ENCODE measurements at regions not wholly inside any gene's neighbourhood (a gene's known extent, or its start where the extent isn't known, plus 50 kb on each side); places are given as distances from the start of the nearest gene placed in this dataset.

- no peak for DNase-seq
These were observed 181.8 kb downstream of the TBXT start for GRCh38 chr6:165985806-165986299.

GRCh38 chr6:165985281-165985805, 182.3 kb downstream of the TBXT start:
- no peak for DNase-seq

GRCh38 chr6:165984729-165985275, 182.8 kb downstream of the TBXT start:
- no peak for DNase-seq

GRCh38 chr6:165983112-165984072, 184.3 kb downstream of the TBXT start:
- no peak for DNase-seq

DNA sequence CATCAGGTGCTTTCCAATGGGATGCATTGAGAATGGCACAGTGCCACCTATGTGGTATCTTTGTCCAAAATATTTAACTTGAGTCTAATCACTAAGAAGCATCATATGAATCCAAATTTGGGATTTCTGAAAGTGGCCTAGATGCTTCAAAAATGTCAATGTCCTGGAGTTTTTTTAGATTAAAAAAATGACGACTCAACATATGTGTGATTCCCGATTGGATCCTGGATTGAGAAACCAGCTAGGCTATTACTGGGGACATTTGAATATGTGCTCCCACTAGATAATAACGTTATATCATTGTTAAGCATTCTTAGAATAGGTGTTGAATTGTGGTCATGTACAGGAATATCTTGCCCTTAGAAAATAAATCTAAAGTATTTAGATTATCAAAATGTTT, 189.2 kb downstream of the TBXT start:
- DNase-seq, result no peak

- DNase-seq, result no peak
These were observed 191.0 kb downstream of the TBXT start for GRCh38 chr6:165976684-165977083.

DNA sequence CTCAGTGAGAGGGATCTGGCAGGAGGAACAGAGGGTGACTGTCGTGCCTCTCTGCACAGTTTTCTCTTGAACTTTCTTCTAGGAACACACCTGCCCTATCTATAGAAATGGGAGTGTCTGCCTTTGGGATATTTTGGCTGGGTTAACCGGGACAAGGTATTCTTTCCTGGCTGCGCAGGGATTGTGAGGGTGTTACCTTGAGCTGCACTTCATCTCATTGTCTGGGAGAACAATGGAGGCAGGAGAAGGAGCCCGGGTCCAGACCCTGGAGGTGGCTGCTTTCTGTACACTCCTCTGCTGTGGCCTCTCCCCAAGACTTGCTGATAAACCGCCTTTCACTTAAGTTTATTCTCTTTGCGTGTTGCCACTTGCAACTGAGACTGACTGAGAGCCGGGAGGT, 192.8 kb downstream of the TBXT start:
- DNase-seq, result no peak

DNA sequence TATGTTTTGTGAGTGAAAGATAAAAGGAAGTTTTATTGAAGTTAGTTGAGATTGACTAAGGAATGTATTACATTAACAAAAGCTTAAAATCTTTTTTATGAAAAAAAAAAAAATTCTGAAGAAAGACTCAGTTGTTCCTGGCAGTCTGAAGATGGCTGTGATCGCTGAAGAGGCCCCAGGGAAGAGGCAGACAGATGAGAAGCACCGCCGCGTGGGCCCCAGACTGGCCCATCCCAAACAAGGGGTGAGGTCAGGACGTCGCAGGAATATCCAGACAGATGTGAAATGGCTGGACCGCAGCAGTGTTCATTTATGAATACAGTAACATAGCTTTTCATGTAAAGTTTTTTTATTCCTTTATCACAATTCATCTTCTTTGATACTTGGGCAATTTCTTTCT, 194.2 kb downstream of the TBXT start:
- DNase-seq, result no peak

- no peak for DNase-seq
These were observed 195.4 kb downstream of the TBXT start for GRCh38 chr6:165972139-165972802.

- DNase-seq, result no peak
These were observed 196.4 kb downstream of the TBXT start for GRCh38 chr6:165971202-165971601.

GRCh38 chr6:165970001-165970400, 197.7 kb downstream of the TBXT start:
- DNase-seq, result no peak

DNA sequence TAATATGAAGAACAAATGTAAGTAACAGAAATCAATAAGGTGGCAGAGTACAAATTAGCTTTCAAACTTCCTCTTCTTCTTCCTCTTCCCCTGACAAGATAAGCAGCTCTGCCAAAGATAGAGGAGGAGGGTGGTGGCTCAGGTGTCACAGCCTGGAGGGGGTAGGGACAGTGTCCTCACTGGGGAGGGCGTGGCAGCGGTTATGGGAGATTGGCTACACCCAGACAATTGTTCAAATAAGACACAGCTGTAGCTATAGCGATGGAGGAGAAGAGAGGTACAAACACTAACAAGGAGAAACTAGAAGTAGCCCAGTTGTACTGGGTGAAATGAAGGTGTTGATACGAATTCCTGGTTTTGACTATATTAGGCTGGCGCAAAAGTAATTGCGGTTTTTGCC, 198.5 kb downstream of the TBXT start:
- DNase-seq, result no peak

DNA sequence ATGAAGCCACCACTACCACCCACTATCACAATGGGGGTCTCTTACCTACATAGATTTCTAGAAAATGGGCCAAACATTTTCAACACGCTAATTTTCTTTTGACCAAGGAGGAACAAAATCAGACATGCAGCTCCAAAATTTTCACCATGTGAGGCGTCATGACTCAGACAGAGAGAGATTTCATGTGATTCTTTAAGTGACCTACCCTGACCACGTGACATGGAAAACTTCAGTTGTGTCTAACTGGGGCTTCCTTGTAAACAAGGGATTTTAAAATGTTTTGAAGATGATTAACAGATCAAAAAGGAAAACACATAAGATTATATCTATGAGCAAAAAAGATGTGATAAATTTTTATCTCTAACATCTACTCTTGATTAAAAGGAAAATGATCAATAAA, 199.2 kb downstream of the TBXT start:
- DNase-seq, result no peak

- no peak for DNase-seq
These were observed 199.7 kb downstream of the TBXT start for GRCh38 chr6:165967810-165968407.

- DNase-seq, result no peak
These were observed 203.9 kb downstream of the TBXT start for GRCh38 chr6:165963750-165964149.

DNA sequence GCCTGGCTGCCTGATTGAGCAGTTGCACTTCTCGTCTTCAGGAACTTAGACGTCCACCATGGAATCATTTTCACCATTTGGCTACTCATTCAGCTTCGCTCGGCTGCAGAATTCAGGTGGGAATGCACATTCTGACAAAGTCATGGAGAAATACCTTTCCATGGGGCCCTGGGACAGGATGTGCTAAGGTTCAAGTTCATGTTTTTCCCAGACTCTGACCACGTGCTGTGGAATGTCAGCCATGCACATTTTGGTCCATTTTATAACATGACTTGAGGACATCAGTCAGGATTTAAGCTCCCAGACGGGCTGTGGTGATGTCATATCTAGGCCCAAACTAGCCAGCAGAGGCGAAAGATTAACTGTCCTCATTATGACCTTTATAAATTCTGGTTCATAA, 205.3 kb downstream of the TBXT start:
- DNase-seq, result no peak

DNA sequence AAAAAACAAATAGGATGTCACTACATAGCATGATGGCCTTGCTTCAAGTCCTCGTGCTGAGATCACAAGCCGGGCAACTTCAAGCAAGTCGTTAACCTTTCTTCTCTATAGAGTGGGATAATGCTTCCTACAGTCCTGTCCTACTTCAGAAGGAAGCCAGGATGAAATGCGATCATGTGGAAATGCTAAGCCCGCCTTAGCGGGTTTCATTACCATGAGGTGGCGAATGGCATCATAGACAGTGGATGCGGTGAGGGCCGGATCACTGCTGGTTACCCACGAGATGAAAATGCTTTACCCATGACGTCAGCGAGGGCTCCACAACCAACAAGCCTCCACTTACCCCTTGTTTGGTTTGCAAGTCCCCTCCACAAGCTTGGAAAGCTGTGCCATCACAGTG, 206.4 kb downstream of the TBXT start:
- DNase-seq, result no peak

DNA sequence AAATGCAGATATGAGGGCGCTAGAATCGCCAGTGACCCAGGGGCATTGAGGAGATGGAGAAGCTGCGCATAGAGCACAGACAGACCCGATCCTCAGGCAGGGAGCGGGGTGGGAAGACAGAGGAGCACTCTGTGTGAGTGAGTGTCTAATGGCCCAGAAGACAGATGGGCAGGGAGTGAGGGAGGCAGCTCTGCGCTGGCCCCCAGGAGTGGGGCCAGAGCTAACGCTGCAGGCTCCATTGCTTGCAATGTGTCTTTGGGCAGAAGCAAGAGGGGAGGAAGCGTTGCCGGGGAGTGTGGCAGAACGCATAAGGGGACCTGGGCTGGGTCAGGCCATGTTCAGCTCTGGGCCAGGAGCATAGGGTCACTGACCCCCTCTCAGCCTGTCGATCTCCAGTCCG, 207.0 kb downstream of the TBXT start:
- no peak for DNase-seq

GRCh38 chr6:165959627-165960026, 208.0 kb downstream of the TBXT start:
- DNase-seq, result no peak

DNA sequence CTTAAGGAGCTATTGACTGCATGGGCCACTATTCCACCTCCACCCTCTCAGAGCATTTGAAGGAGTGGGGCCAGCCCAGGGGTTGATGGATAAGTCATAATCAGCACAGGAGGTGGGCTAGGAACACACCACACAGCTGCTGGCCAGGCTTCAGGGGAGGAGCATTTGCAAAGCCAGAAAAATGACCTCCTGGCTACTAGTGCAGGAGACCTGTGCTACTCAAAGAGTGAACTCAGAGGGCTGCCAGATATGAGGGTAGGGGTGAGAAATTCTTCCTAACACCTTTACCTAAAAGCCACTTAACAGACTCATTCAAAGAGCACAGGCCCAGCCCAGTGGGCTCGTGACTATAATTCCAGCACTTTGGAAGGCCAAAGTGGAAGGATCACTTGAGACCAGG, 210.8 kb downstream of the TBXT start:
- no peak for DNase-seq

- DNase-seq, result no peak
These were observed 215.1 kb downstream of the TBXT start for GRCh38 chr6:165952514-165952913.

DNA sequence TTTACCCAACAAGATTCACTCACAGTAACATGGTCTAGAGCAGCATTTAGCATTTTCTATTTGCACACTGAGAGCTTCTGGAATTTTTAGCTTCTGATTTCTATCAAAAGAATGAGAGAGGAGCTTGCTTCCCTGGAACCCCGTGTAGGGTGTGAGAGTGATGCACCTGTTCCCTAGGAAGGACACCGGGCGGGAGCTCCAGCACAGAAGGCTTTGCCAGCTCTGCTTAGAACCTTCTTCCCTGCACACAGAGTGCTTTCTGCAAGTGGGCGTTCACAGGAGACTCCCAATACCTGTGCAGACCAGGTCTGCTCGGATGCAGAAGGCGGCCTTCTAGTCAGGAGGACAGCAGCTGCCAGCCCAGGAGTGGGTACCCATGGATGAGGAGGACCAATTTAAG, 217.3 kb downstream of the TBXT start:
- DNase-seq, result no peak

DNA sequence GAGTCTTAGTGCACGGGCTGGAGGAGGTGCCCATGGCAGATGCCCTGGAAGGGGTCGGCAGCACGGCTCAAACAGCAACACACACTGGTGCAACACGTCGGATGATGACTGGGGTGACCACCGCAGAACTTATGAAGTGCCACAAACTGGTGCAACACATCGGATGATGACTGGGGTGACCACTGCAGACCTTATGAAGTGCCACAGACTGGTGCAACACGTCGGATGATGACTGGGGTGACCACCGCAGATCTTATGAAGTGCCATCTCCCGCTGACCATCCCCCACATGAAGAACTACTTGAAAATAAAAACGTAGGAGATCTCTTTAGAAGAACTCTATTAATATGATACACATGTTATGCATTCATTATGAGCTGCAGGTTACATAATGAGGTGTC, 218.3 kb downstream of the TBXT start:
- no peak for DNase-seq

Measured in activated naive CD4-positive, alpha-beta T cell treated with Interleukin-2 at 50 U/mL for 16 hours (primary cell).